ENCODE measurements at regions not wholly inside any gene's neighbourhood (a gene's known extent, or its start where the extent isn't known, plus 50 kb on each side); places are given as distances from the start of the nearest gene placed in this dataset.

- dilution Hi-C loops (cut with HindIII; ENCODE audit: low sequenced_read_pairs, unreplicated experiment) (no loop called here), intact Hi-C loops (cut with micrococcal nuclease) (loop anchor here (5.0 to 10.0 kb wide), 2 partner anchors 245 to 612 kb away; partner anchors contain the start of gene TLE3), in situ Hi-C loops (cut with MboI; ENCODE audit: low sequenced_read_pairs) (no loop called here)
- peak; percentile 35 for ATAC-seq (ENCODE audit: low read depth)
- H4K5ac ChIP-seq (ENCODE audit: low read depth, low read length) = no peak overlapping the region; the same call in 1 of the 2 replicates
- H3K4me1 ChIP-seq (ENCODE audit: control insufficient read depth, insufficient read depth, low read length) = peaks cover 24% of the 10 kb centered on the region
- H4K91ac ChIP-seq (ENCODE audit: insufficient read depth, low read depth, low read length) = peak overlapping the region; percentile 99
- CTCF ChIA-PET = no interaction called here
- no peaks in the 10 kb centered on the region for H3K36me3 ChIP-seq (ENCODE audit: control insufficient read depth, insufficient read depth, low read length)
- H2BK120ac ChIP-seq (ENCODE audit: low read depth, low read length) = peak overlapping the region; percentile 98
- no CpG with 5 or more reads among the region's 3 CpGs for WGBS, 2 experiments (ENCODE audit: extremely low coverage in 2 of 2, insufficient read length in 1 of 2)
- no peak overlapping the region for H2AFZ ChIP-seq (replicated peaks; ENCODE audit: low read length, poor library complexity)
- peak overlapping the region; percentile 73 for H2BK20ac ChIP-seq (ENCODE audit: low read depth, low read length)
- H3K18ac ChIP-seq (ENCODE audit: low read depth, low read length) = peak overlapping the region; percentile 82; the same call in 1 of the 2 replicates
- no peaks in the 10 kb centered on the region for H4K20me1 ChIP-seq (ENCODE audit: insufficient read depth, low read length)
- POLR2A ChIA-PET (ENCODE audit: unreplicated experiment) = no interaction called here
- no peak overlapping the region for H3K4me3 ChIP-seq (ENCODE audit: insufficient read depth, low read depth, low read length)
- no TSS peak for BruUV-seq (replicated peaks)
- no peak overlapping the region for H3K9ac ChIP-seq (ENCODE audit: low read depth, low read length)
- peak overlapping the region; percentile 98; the same call in 2 of the 3 replicates for H2BK15ac ChIP-seq (ENCODE audit: low read depth, low read length)
- H2AK5ac ChIP-seq (ENCODE audit: low read depth, low read length) = peak overlapping the region; percentile 67
- no peaks in the 10 kb centered on the region for H3K9me3 ChIP-seq (ENCODE audit: control insufficient read depth, insufficient read depth, low read length)
- H3K56ac ChIP-seq (ENCODE audit: extremely low read depth, insufficient read depth, low read length) = peak overlapping the region; percentile 86
- H3K23ac ChIP-seq (ENCODE audit: low read depth, low read length) = peak overlapping the region; percentile 97; the same call in 1 of the 2 replicates
- H3K4ac ChIP-seq (ENCODE audit: low read depth, low read length) = peak overlapping the region; percentile 98
- H3K9me1 ChIP-seq (ENCODE audit: insufficient read depth, low read length) = peaks cover 21% of the 10 kb centered on the region
- peaks cover 4 to 13% of the 10 kb centered on the region in 2 experiments; a peak in 3 of 4 replicates for H3K79me1 ChIP-seq (ENCODE audit: low read depth in 1 of 2, low read length in 2 of 2)
- H4K8ac ChIP-seq (ENCODE audit: low read depth in 2 of 2, low read length in 2 of 2) = peak overlapping the region; percentile 85 to 86; a peak in 2 of 4 replicates
- TF ChIP-seq POLR2A (IDR thresholded peaks at IDR 0.05; ENCODE audit: low read depth, low read length) (peak; percentile 48; the same call in 1 of the 2 replicates), RCOR1 (IDR thresholded peaks at IDR 0.05; ENCODE audit: insufficient replicate concordance, low read length) (no peak), RAD21 (IDR thresholded peaks at IDR 0.05; ENCODE audit: low read length) (peak; percentile 13; the same call in 1 of the 2 replicates)
- H2BK5ac ChIP-seq (ENCODE audit: low read depth, low read length, poor library complexity, severe bottlenecking) = peak overlapping the region; percentile 93
- H3K27me3 ChIP-seq (ENCODE audit: control insufficient read depth, insufficient read depth, low read length) = no peaks in the 10 kb centered on the region
- H3K14ac ChIP-seq (replicated peaks; ENCODE audit: low read depth, low read length) = peak overlapping the region; percentile 95; the same call in 1 of the 2 replicates
- H2AK9ac ChIP-seq (replicated peaks; ENCODE audit: low read depth, low read length, poor library complexity) = no peak overlapping the region
- peak; percentile 86 for DNase-seq
- H3K4me2 ChIP-seq (ENCODE audit: low read depth, low read length) = no peak overlapping the region
- peak overlapping the region; percentile 30; the same call in 1 of the 2 replicates for H3K27ac ChIP-seq (ENCODE audit: insufficient read depth, low read length)
These were observed 245.2 kb downstream of the TLE3 start for GRCh38 chr15:69852482-69852881.
